Endothelial cell (in vitro differentiated cells): ENCODE measurements at regions not wholly inside any gene's neighbourhood (a gene's known extent, or its start where the extent isn't known, plus 50 kb on each side); places are given as distances from the start of the nearest gene placed in this dataset.

ENCODE experiments used
- DNase-seq: peaks from one replicate; pipeline ENCODE4 v3.0.0; 2021; ENCODE audit warnings: low spot score
- H3K27ac Mint-ChIP-seq: one replicate; pipeline ENCODE4 v1.8.0; 2021; ENCODE audit warnings: mixed read lengths, inconsistent platforms; ENCODE audit not compliant: unreplicated experiment
- H3K27me3 Mint-ChIP-seq: one replicate; pipeline ENCODE4 v1.8.0; 2021; ENCODE audit warnings: mild to moderate bottlenecking, moderate library complexity, mixed read lengths, inconsistent platforms; ENCODE audit not compliant: unreplicated experiment
- H3K36me3 Mint-ChIP-seq: one replicate; pipeline ENCODE4 v1.8.0; 2021; ENCODE audit warnings: mild to moderate bottlenecking, low read depth, mixed read lengths, inconsistent platforms; ENCODE audit not compliant: unreplicated experiment
- H3K4me1 Mint-ChIP-seq: one replicate; pipeline ENCODE4 v1.8.0; 2021; ENCODE audit warnings: mild to moderate bottlenecking, mixed read lengths, inconsistent platforms; ENCODE audit not compliant: unreplicated experiment
- H3K4me3 Mint-ChIP-seq: one replicate; pipeline ENCODE4 v1.8.0; 2021; ENCODE audit warnings: mild to moderate bottlenecking, mixed read lengths, inconsistent platforms; ENCODE audit not compliant: unreplicated experiment
- H3K9me3 Mint-ChIP-seq: one replicate; pipeline ENCODE4 v1.8.0; 2021; ENCODE audit warnings: mixed read lengths, inconsistent platforms; ENCODE audit not compliant: unreplicated experiment
- CTCF ChIP-seq: fragments of 200-600 bp; sonication (generic); IDR thresholded peaks from one replicate; pipeline ENCODE4 v1.5.0; 2021; ENCODE audit warnings: antibody characterized with exemption; ENCODE audit not compliant: unreplicated experiment

DNA sequence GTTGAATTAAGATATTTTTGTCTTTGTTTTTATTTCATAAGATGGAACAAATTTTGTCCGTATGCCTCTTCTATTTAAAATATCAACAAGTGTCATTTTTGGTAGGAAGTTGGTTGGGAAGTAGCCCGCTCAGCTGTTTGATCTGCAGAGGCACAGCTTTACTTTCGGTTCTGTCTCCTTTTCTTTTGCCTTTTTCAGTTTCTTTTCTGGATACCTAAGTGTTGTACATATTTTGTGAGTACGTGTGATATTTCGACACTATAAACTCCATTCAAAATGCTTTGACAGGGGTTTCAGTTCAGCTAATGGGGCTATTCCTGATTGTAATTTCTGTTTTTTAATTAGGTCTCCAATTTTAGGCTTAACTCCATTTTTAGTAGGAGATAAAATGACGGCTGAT, 1785.0 kb upstream of the LRRTM1 start:
- H3K27me3 Mint-ChIP-seq, result no peaks in the 10 kb centered on the region
- no peak for TF ChIP-seq CTCF
- no peaks in the 10 kb centered on the region for H3K4me1 Mint-ChIP-seq
- DNase-seq, result no peak
- peaks cover 8% of the 10 kb centered on the region for H3K9me3 Mint-ChIP-seq
- no peak overlapping the region for H3K4me3 Mint-ChIP-seq
- H3K36me3 Mint-ChIP-seq, result no peaks in the 10 kb centered on the region
- H3K27ac Mint-ChIP-seq, result no peak overlapping the region

- Mint-ChIP-seq H3K9me3 (peaks cover 8% of the 10 kb centered on the region), H3K27ac (no peak overlapping the region), H3K27me3 (no peaks in the 10 kb centered on the region), H3K4me1 (no peaks in the 10 kb centered on the region), H3K36me3 (no peaks in the 10 kb centered on the region), H3K4me3 (no peak overlapping the region)
- TF ChIP-seq CTCF, result no peak
- no peak for DNase-seq
These were observed 1780.3 kb upstream of the LRRTM1 start for GRCh38 chr2:82084679-82085392.

DNA sequence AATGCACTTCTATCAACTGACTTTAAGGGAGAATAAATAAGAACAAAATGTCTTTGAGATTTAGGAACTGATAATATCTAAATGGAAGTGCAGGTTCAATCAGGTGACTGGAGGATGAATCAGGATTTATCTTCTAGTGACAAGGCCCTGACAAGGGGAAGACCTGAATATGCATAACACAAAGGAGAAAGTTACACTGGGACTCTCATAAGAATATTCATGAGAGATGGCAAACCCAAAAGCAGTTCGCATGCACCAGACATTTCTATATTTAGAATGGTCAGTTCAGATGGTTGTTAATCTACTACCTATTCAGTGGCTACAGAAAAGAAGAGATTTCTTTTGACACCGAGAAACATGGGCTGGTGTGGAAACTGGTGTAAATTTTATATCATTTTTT, 1771.3 kb upstream of the LRRTM1 start:
- Mint-ChIP-seq H3K36me3 (no peaks in the 10 kb centered on the region), H3K27me3 (peaks cover 1% of the 10 kb centered on the region), H3K9me3 (no peaks in the 10 kb centered on the region), H3K4me3 (no peak overlapping the region), H3K27ac (no peak overlapping the region), H3K4me1 (no peaks in the 10 kb centered on the region)
- TF ChIP-seq CTCF, result no peak
- no peak for DNase-seq

DNA sequence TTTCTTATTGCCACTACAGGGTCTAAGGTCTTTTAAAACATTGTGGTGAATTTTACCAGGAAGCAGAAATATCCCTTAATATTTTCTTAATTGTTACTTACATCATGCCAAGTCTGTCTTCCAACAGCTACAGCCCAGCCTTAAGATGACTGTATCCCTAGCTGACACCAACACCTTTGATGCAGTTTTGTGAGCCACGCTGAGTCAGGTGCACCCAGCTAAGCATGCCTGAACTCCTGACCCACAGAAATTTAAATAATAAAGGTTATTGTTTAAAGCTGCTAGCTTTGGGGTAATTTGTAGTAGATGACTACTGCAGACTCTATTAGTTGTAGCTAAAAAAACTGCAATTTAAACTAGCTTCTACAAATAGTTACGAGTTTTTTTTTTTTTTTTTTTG, 1757.9 kb upstream of the LRRTM1 start:
- Mint-ChIP-seq H3K4me3 (no peak overlapping the region), H3K27ac (no peak overlapping the region), H3K9me3 (no peaks in the 10 kb centered on the region), H3K4me1 (no peaks in the 10 kb centered on the region), H3K27me3 (peaks cover 2% of the 10 kb centered on the region), H3K36me3 (no peaks in the 10 kb centered on the region)
- DNase-seq, result no peak
- TF ChIP-seq CTCF, result no peak

GRCh38 chr2:82055846-82056245, 1751.3 kb upstream of the LRRTM1 start:
- Mint-ChIP-seq H3K27ac (no peak overlapping the region), H3K4me3 (no peak overlapping the region), H3K9me3 (no peaks in the 10 kb centered on the region), H3K4me1 (no peaks in the 10 kb centered on the region), H3K36me3 (no peaks in the 10 kb centered on the region), H3K27me3 (peaks cover 1% of the 10 kb centered on the region)
- TF ChIP-seq CTCF, result no peak
- no peak for DNase-seq
